Activated CD4-positive, alpha-beta T cell treated with anti-CD3 and anti-CD28 coated beads, Interleukin-2, amount 10 ng/mL, durations not matched to agents 7 days and 5 days (primary cell): ENCODE measurements at regions not wholly inside any gene's neighbourhood (a gene's known extent, or its start where the extent isn't known, plus 50 kb on each side); places are given as distances from the start of the nearest gene placed in this dataset.
A peak's percentile ranks its signal among the peaks of the same experiment; 100 is the strongest.

Experiments
- CTCF ChIA-PET: fragments of 350-600 bp; sonication (Branson Sonifier 250); formaldehyde crosslinking; loops from one replicate; lab custom pipeline; 2021; ENCODE audit warnings: antibody characterized with exemption; lab: Charles Lee
- POLR2A ChIA-PET: fragments of 350-600 bp; sonication (Branson Sonifier 250); formaldehyde crosslinking; loops from one replicate; lab custom pipeline; 2021; ENCODE audit warnings: antibody characterized with exemption; lab: Charles Lee
- DNase-seq: peaks from one replicate; pipeline ENCODE4 v3.0.0-alpha.2; 2020
- H3K27ac Mint-ChIP-seq: one replicate; pipeline ENCODE4 v1.8.0; 2021; ENCODE audit warnings: mild to moderate bottlenecking, moderate library complexity, mixed read lengths
- H3K27me3 Mint-ChIP-seq: one replicate; pipeline ENCODE4 v1.8.0; 2021; ENCODE audit warnings: mixed read lengths
- H3K36me3 Mint-ChIP-seq: one replicate; pipeline ENCODE4 v1.8.0; 2021; ENCODE audit warnings: low read depth, mixed read lengths
- H3K4me1 Mint-ChIP-seq: one replicate; pipeline ENCODE4 v1.8.0; 2021; ENCODE audit warnings: mixed read lengths
- H3K4me3 Mint-ChIP-seq: one replicate; pipeline ENCODE4 v1.8.0; 2021; ENCODE audit warnings: mild to moderate bottlenecking, moderate library complexity, mixed read lengths
- H3K9me3 Mint-ChIP-seq: one replicate; pipeline ENCODE4 v1.8.0; 2021; ENCODE audit warnings: mixed read lengths

DNA sequence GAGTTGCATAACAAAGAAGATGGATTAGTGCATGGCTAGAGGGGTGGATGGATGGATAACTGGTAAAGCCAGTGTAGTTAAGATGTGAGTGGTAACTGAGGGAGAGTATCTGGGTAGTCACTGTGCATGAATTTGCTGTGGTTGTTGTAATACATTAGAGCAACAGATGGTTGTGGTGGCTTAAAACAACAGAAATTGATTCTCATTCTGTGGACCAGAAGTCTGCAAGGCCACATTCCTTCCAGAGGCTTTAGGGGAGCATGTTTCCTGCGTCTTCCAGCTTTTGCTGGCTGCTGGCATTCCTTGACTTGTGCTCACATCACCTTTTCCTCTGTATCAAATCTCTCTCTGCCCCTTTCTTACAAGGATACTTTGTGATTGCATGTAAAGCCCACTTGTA lies 155.4 kb downstream of the ASB1 start:
- ChIA-PET POLR2A (no interaction called here), CTCF (no interaction called here)
- H3K27ac Mint-ChIP-seq: no peak overlapping the region
- no peaks in the 10 kb centered on the region for H3K36me3 Mint-ChIP-seq
- H3K4me1 Mint-ChIP-seq: no peaks in the 10 kb centered on the region
- no peaks in the 10 kb centered on the region for H3K9me3 Mint-ChIP-seq
- no peak for DNase-seq
- no peak overlapping the region for H3K4me3 Mint-ChIP-seq
- peaks cover 2% of the 10 kb centered on the region for H3K27me3 Mint-ChIP-seq

DNA sequence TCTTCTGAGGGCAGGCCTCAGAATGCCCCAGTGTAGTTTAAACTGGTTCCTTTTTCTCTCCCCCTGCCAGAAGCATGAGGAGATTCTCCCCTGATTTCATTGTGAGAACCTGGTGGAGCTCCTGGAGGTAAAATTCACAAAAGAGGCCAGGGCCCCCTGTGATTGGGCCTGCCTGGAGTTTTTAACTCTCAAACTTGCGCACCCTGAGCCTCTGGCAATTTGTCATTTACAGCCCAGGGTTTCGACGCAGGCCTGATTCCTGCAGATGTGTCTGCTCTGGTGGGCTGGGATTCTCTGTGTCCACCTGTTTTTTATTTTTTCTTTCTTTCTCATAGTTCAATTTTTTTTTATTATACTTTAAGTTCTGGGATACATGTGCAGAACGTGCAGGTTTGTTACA lies 157.9 kb downstream of the ASB1 start:
- no peaks in the 10 kb centered on the region for H3K4me1 Mint-ChIP-seq
- no peaks in the 10 kb centered on the region for H3K36me3 Mint-ChIP-seq
- POLR2A ChIA-PET: no interaction called here
- CTCF ChIA-PET: no interaction called here
- no peaks in the 10 kb centered on the region for H3K9me3 Mint-ChIP-seq
- no peak for DNase-seq
- peaks cover 2% of the 10 kb centered on the region for H3K27me3 Mint-ChIP-seq
- no peak overlapping the region for H3K4me3 Mint-ChIP-seq
- H3K27ac Mint-ChIP-seq: no peak overlapping the region

DNA sequence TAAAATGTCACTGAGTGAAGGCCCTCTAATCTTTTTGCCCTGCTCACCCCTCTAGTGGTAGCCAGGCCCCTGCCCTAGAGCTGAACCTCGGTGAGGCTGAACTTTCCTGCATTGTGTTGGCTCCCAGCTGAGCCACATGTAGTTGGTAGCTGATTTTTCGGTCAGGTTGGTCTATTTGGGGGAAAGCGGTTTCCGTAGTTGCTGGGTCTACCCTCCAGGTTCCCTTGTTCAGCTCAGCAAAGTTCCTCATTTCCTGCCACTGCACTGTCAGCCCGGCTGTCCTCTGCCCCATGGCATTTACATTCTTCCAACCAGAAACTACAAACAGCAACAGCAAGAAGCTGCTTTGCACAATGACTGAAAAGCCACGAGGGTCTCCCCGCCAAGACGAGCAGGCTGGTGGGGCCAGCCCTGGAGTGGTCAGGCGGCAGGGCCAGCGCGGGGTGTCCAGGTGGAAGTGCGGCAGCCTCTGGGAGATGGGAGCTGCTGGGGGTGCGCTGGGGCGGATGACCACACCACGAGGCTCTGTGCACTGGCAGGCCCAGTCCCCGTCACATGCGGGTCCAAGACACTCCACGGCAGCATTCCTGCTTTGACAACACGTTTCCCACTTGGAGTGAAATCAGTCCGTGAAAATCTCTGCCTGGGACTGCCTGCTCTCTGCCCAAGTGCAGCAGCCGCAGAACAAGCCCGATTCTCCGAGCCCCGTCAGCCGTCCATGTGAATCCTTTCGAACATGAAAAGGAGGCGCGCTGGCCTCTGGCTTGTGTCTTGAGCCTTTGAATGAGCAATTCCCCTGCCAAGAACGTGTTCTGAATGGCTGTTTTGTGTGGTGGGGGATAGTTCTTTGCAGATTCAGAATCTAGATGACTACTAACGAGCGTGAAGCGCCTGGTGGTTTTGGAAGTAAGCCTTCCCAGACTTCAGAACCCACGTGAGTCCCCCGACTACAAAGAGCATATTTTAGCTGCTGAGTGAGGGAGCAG lies 159.4 kb downstream of the ASB1 start:
- Mint-ChIP-seq H3K27ac (no peak overlapping the region), H3K27me3 (peaks cover 2% of the 10 kb centered on the region), H3K4me1 (no peaks in the 10 kb centered on the region), H3K36me3 (no peaks in the 10 kb centered on the region), H3K4me3 (no peak overlapping the region), H3K9me3 (no peaks in the 10 kb centered on the region)
- CTCF ChIA-PET: no interaction called here
- peak; percentile 3 for DNase-seq
- POLR2A ChIA-PET: interaction anchor here (0.6 kb wide), 1 partner anchor 243 kb away, joined by 3 read pairs; no protein-coding TSS in a partner anchor

DNA sequence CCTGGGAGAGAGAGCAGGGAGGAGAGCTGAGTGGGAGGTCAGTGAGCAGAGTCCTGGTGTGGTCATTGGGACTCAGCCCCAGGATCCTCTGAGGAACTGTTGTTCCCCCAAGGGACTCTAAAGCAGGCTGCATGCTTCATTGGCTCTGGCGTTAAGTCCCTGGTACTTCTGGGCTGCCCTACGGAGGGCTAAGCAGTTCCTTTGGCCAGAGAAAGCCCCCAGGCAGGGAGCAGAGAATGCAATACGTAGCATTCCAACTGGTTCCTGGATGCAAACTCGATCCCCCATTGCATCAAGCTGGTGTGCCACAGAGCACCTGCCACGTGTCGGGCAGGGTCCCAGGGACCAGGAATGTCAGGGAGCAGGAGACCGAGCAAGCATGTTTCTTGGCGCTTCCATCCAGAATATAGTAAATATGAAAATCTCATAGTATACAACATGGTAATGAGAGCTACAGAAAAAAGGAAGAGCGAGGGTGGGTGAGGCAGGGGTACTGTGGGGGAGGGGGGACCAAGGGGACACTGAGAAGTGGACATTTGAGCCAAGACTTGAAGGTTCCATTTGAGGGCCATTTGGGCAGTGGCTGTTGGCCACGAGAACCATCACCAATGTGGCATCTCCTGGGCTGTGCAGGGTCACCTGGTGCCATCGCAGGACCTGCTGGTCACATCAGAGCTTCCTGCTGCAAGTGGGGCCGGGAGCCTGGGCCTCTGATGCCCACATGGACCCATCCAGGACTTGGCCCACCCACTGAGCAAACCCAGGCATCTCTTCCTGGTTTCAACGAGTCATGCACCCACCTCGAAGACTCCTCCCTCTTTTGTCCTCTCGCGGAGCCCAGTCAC lies 160.4 kb downstream of the ASB1 start:
- CTCF ChIA-PET: no interaction called here

DNA sequence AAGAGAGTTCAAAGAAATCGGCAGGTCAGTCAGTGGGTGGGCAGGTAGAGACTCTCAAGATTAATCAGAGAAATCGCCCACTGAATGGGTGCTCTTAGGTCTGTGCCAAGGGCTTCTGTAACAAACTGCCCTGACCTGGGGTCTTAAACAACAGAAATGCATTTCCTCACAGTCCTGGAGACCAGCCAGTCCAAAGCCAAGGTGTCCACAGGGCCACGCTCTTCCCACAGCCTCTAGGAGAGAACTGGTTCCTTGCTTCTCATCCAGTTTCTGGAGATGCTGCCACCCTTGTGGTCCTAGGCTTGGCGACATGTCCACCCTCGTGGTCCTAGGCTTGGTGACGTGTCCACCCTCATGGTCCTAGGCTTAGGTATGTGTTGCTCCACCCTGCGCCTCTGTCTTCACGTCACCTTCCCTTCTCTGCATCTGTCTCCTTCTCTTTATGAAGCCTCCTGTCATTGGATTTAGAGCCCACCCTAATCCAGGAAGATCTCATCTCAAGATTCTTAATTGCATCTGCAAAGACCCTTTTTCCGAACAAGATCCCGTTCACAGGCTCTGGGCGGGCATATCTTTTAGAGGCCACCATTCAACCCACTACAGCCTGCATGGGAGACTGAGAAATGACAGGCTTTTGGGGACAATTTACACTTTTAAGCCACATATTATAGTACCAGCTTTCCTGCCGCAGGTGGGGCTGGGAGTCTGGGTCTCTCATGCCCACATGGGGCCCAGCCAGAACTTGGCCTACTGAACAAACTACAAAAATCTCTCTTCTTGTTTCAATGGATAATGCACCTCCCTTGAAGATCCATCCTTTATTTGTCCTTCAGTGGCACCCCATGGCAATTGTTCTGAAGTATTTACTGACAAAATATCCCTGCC lies 161.3 kb downstream of the ASB1 start:
- Mint-ChIP-seq H3K27ac (no peak overlapping the region), H3K4me3 (no peak overlapping the region), H3K36me3 (no peaks in the 10 kb centered on the region), H3K9me3 (no peaks in the 10 kb centered on the region), H3K27me3 (no peaks in the 10 kb centered on the region), H3K4me1 (no peaks in the 10 kb centered on the region)
- DNase-seq: no peak
- ChIA-PET POLR2A (no interaction called here), CTCF (no interaction called here)

More for the DNA sequence above, 160.4 kb downstream of the ASB1 start:
- no peaks in the 10 kb centered on the region for H3K4me1 Mint-ChIP-seq
- DNase-seq: no peak
- H3K4me3 Mint-ChIP-seq: no peak overlapping the region
- POLR2A ChIA-PET: no interaction called here
- H3K36me3 Mint-ChIP-seq: no peaks in the 10 kb centered on the region
- H3K9me3 Mint-ChIP-seq: no peaks in the 10 kb centered on the region
- no peak overlapping the region for H3K27ac Mint-ChIP-seq
- H3K27me3 Mint-ChIP-seq: peaks cover 2% of the 10 kb centered on the region

DNA sequence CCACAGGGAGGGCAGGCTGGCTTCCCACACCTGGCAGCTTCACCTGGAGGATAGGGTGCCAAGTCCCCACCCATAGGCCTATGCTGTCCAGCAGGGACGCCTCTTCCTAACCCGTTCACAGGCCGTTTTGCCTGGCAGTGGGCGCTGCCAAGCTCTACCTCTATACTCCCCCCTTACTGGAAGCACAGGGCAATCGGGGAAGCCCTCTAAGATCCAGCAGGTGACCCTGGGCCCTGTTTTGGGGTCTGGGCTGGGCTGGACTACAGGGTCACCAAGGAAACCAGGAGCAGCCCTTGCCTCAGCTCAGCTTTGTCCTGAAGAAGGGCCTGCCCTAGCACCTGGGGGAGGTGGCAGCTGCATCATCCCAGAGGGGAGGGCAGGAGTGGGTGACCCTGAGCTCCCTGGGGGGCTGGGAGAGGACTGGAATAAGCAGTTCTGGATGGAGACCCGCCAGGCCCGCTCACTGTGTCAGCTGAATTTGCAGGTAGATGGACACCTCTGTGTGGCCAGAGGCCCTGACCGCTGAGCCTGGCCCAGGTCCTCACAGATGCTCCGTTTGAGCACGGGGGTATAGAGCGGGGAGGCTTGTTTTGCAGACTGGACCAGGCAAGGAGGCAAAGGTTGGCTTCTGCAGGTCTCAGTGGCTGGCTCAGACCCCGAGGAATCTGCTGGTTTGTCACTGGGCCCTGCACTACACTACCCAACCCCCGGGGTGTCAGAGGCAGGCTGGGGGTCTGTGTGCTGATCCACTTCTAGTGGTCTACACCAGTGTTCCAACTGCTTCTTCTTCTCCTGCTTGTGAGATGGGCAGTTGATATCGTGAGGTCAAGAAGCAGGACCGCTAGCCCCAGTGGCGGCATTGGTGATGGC lies 163.1 kb downstream of the ASB1 start:
- CTCF ChIA-PET: interaction anchor here (0.7 to 1.1 kb wide), 2 partner anchors 12 to 51 kb away, joined by 3 read pairs; no protein-coding TSS in a partner anchor
- Mint-ChIP-seq H3K4me1 (no peaks in the 10 kb centered on the region), H3K27ac (no peak overlapping the region), H3K9me3 (no peaks in the 10 kb centered on the region), H3K36me3 (no peaks in the 10 kb centered on the region), H3K27me3 (no peaks in the 10 kb centered on the region), H3K4me3 (no peak overlapping the region)
- no peak for DNase-seq
- POLR2A ChIA-PET: no interaction called here

DNA sequence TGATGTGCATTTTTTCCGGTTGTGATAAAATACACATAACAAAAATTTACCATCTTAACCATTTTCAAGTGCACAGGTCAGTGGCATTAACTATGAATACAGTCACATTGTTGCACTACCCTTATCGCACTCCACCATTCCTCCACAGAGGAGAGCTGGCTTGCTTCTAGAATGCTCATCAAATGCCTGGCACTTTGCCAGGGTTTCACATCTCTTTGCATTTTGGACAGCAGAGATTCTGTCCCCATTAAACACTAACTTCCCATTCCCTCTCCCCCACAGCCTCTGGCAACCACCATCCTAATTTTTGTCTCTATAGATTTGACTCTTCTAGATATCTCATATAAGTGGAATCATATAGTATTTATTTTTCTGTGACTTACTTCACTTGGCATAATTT lies 165.0 kb downstream of the ASB1 start:
- H3K4me3 Mint-ChIP-seq: no peak overlapping the region
- no peaks in the 10 kb centered on the region for H3K27me3 Mint-ChIP-seq
- ChIA-PET POLR2A (no interaction called here), CTCF (no interaction called here)
- no peaks in the 10 kb centered on the region for H3K4me1 Mint-ChIP-seq
- H3K9me3 Mint-ChIP-seq: no peaks in the 10 kb centered on the region
- no peaks in the 10 kb centered on the region for H3K36me3 Mint-ChIP-seq
- no peak for DNase-seq
- H3K27ac Mint-ChIP-seq: no peak overlapping the region

DNA sequence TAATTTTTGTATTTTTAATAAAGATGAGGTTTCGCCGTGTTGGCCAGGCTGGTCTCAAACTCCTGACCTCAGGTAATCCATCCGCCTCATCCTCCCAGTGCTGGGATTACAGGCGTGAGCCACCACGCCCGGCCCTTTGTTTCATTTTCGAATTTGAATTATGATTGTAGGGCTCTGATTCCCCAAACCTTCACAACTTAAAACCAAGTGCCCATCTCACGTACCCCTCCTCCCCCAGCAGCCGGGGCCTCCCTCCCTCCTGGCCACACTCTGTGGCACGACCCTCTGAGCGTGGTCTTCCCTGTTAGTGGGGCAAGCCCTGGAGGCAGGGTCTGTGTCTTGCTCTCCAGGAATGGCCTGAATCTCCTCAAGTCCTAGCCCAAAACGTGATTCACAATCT lies 166.5 kb downstream of the ASB1 start:
- no peak for DNase-seq
- Mint-ChIP-seq H3K27ac (no peak overlapping the region), H3K4me1 (no peaks in the 10 kb centered on the region), H3K27me3 (no peaks in the 10 kb centered on the region), H3K4me3 (no peak overlapping the region), H3K9me3 (no peaks in the 10 kb centered on the region), H3K36me3 (no peaks in the 10 kb centered on the region)
- ChIA-PET POLR2A (no interaction called here), CTCF (no interaction called here)

DNA sequence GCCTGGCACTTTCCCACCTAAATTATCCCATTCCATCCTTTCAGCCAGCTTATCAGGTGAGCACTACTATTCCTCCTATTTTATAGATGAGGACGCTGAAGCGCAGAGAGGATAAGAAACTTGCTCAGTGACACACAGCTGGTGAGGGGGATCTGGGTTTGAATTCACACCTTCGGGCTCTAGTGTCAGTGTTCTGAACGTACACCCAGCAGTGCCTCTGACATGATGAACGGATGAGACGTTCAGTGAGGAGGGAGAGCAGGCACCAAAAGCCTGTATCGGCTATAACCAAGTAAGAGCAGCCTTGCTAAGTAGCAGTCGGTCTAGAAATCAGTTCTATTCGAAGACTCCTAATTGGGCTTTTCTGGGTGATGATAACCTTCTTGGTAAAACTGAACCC lies 167.0 kb downstream of the ASB1 start:
- POLR2A ChIA-PET: no interaction called here

DNA sequence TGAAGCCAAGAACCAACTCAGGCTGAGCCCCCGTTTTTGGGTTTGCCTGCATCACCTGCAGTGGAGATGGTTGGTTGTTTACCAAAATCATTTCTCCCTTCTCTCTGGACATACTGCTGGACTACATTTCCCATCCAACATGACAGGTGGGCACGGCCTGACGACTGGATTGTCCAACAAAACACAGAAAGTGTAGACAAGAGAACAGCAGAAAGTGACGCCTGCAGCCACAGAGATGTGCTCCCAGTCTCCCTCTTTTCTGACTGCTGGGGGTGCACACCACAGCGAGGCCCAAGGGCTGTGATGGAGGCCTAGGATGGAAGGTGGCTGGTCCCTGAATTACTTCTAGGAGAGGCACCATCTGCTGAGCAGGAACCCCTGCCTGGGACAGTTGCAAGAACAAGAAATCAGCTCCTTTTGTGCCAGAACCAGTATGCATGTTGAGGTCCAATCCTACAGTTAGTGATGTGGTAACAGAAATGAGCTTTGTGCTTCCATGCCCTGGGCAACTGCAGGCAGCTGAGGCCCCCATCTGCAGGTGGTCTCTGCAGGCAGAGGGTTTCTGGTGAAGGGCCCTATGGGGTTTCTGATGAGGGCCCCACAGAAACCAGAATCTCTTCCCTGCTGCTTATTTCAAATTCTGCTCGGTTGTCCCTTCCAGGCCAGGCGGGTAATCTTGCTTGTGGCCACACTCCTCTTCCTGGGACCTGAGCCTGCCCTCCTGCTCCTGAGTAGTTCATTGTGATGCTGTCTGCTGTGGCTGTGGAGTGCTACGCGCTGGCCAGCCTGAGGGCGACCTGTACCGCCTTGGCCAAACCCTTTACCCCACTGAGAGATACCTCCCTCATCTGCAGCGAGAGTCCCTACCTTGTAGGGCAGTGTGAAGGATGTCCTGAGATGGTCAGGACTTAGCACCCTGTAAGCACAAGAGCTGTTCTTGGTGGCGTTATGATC lies 168.3 kb downstream of the ASB1 start:
- Mint-ChIP-seq H3K27ac (no peak overlapping the region), H3K4me1 (no peaks in the 10 kb centered on the region), H3K4me3 (no peak overlapping the region), H3K9me3 (no peaks in the 10 kb centered on the region), H3K27me3 (no peaks in the 10 kb centered on the region), H3K36me3 (no peaks in the 10 kb centered on the region)
- ChIA-PET CTCF (no interaction called here), POLR2A (no interaction called here)
- no peak for DNase-seq

More for the DNA sequence above, 167.0 kb downstream of the ASB1 start:
- no peaks in the 10 kb centered on the region for H3K4me1 Mint-ChIP-seq
- no peak for DNase-seq
- no peaks in the 10 kb centered on the region for H3K27me3 Mint-ChIP-seq
- no peaks in the 10 kb centered on the region for H3K36me3 Mint-ChIP-seq
- no peak overlapping the region for H3K4me3 Mint-ChIP-seq
- CTCF ChIA-PET: no interaction called here
- no peaks in the 10 kb centered on the region for H3K9me3 Mint-ChIP-seq
- no peak overlapping the region for H3K27ac Mint-ChIP-seq
